ENCODE measurements at regions not wholly inside any gene's neighbourhood (a gene's known extent, or its start where the extent isn't known, plus 50 kb on each side); places are given as distances from the start of the nearest gene placed in this dataset.

DNA sequence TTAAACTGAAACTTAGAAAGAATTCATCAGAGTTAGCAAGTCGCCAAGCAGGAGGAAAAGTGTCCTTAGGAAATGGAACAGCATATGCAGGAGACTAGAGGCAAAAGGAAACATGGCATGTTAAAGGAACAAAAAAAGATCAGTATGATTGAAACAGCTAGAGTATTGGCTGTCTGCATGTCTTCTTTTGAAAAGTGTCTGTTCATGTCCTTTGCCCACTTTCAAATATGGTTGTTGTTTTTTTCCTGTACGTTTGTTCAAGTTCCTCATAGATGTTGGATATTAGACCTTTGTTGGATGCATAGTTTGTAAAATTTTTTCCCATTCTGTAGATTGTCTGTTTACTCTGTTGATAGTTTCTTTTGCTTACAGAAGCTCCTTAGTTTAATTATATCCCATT lies 161.6 kb downstream of the NR4A2 start:
- no peak overlapping the region for H4K8ac ChIP-seq (ENCODE audit: extremely low read depth, insufficient read depth, low read length)
- no peak overlapping the region for H3K56ac ChIP-seq (replicated peaks; ENCODE audit: insufficient read length, low read depth, low read length)
- H2AK5ac ChIP-seq (ENCODE audit: low read depth, low read length): no peak overlapping the region
- peaks cover 0 to 5% (median 3%) of the 10 kb centered on the region in 4 experiments; a peak in 3 of 7 replicates for H3K4me1 ChIP-seq (replicated peaks in 1 of 4; ENCODE audit: control insufficient read depth in 3 of 4, insufficient read depth in 4 of 4, low read length in 3 of 4)
- no peaks in the 10 kb centered on the region for H3K79me2 ChIP-seq (ENCODE audit: control insufficient read depth in 1 of 2, insufficient read depth in 2 of 2, low read length in 2 of 2)
- H3K23ac ChIP-seq (ENCODE audit: insufficient read length): no peak overlapping the region
- no peak overlapping the region for H4K91ac ChIP-seq (replicated peaks; ENCODE audit: insufficient read length, low read length)
- H3K18ac ChIP-seq (ENCODE audit: extremely low read depth, low read length): no peak overlapping the region
- H2AFZ ChIP-seq (ENCODE audit: low read length): no peak overlapping the region
- POLR2A ChIA-PET (ENCODE audit: partially characterized antibody): no interaction called here
- no peak overlapping the region for H3K4ac ChIP-seq (replicated peaks; ENCODE audit: insufficient read length, low read depth, low read length)
- H3K36me3 ChIP-seq (ENCODE audit: control insufficient read depth in 2 of 4, insufficient read depth in 4 of 4, low read length in 3 of 4): no peaks in the 10 kb centered on the region; a peak in 1 of 8 replicates
- no peaks in the 10 kb centered on the region for H3K23me2 ChIP-seq (ENCODE audit: low read depth, low read length)
- no peak overlapping the region for H4K5ac ChIP-seq (ENCODE audit: insufficient read length, low read depth, low read length)
- DNase-seq (ENCODE audit: low read depth in 1 of 2, low spot score in 2 of 2) (no peak), FAIRE-seq (no peak)
- no peak overlapping the region for H3K4me3 ChIP-seq (ENCODE audit: extremely low read depth in 1 of 4, insufficient read depth in 2 of 4, low read depth in 3 of 4, low read length in 4 of 4)
- no peak overlapping the region for H3K14ac ChIP-seq (ENCODE audit: insufficient read length)
- no peaks in the 10 kb centered on the region for H4K20me1 ChIP-seq (replicated peaks in 1 of 2; ENCODE audit: control insufficient read depth in 1 of 2, insufficient read depth in 2 of 2, low read length in 2 of 2)
- H2BK12ac ChIP-seq (ENCODE audit: low read depth, low read length): no peak overlapping the region
- H2BK120ac ChIP-seq (replicated peaks; ENCODE audit: low read depth, low read length): no peak overlapping the region
- CTCF ChIA-PET (ENCODE audit: partially characterized antibody): no interaction called here
- no peaks in the 10 kb centered on the region for H3K27me3 ChIP-seq (replicated peaks in 1 of 4; ENCODE audit: control insufficient read depth in 3 of 4, extremely low read depth in 1 of 4, insufficient read depth in 3 of 4, low read length in 3 of 4)
- no peak overlapping the region for H3K9ac ChIP-seq (replicated peaks in 1 of 4; ENCODE audit: extremely low read depth in 1 of 4, low read depth in 3 of 4, low read length in 3 of 4)
- TF ChIP-seq KDM1A (IDR thresholded peaks at IDR 0.05; ENCODE audit: borderline replicate concordance, low read length) (no peak), TEAD4 (IDR thresholded peaks at IDR 0.05; ENCODE audit: low read depth, low read length) (no peak), CHD2 (IDR thresholded peaks at IDR 0.05; ENCODE audit: low read length) (no peak), BRCA1 (IDR thresholded peaks at IDR 0.05; ENCODE audit: low read depth, low read length) (no peak), HDAC6 (IDR thresholded peaks at IDR 0.05; ENCODE audit: low read depth, low read length) (no peak), BACH1 (IDR thresholded peaks at IDR 0.05; ENCODE audit: low read length) (no peak), SIRT6 (IDR thresholded peaks at IDR 0.05; ENCODE audit: low read length) (no peak), GTF2F1 (IDR thresholded peaks at IDR 0.05; ENCODE audit: borderline replicate concordance, low read depth, low read length) (no peak)
- TF ChIP-seq, protein P1, sequence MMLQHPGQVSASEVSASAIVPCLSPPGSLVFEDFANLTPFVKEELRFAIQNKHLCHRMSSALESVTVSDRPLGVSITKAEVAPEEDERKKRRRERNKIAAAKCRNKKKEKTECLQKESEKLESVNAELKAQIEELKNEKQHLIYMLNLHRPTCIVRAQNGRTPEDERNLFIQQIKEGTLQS (IDR thresholded peaks at IDR 0.05; ENCODE audit: insufficient read depth, low read depth, low read length): no peak
- H3K79me1 ChIP-seq (ENCODE audit: low read depth, low read length): no peaks in the 10 kb centered on the region; the same call in 1 of the 2 replicates
- 46% methylated on average over 2 of the region's 2 CpGs; no CpG with 5 or more reads in 1 of the 2 experiments for WGBS, 2 experiments (ENCODE audit: extremely low coverage in 1 of 2, insufficient coverage in 1 of 2, insufficient read length in 1 of 2, insufficient replicate concordance in 2 of 2, low coverage in 1 of 2, low lambda C conversion rate in 2 of 2, missing lambda C conversion rate in 1 of 2)
- no peaks in the 10 kb centered on the region for H3K9me3 ChIP-seq (ENCODE audit: insufficient read depth in 2 of 2, low read depth in 1 of 2, low read length in 1 of 2)
- H2BK5ac ChIP-seq (ENCODE audit: low read depth, low read length): no peak overlapping the region
- H2BK20ac ChIP-seq (ENCODE audit: low read length): no peak overlapping the region
- H3K4me2 ChIP-seq (ENCODE audit: insufficient read depth in 1 of 2, low read depth in 2 of 2, low read length in 2 of 2): no peak overlapping the region
- H3K27ac ChIP-seq (ENCODE audit: low read depth, low read length): no peak overlapping the region
- H2BK15ac ChIP-seq (ENCODE audit: low read length): no peak overlapping the region

Data from H1 (cell line).